ENCODE measurements at regions not wholly inside any gene's neighbourhood (a gene's known extent, or its start where the extent isn't known, plus 50 kb on each side); places are given as distances from the start of the nearest gene placed in this dataset.
A peak's percentile ranks its signal among the peaks of the same experiment; 100 is the strongest.

- peak; percentile 33 for DNase-seq
Observed at GRCh38 chr12:28884904-28885679, 264.0 kb upstream of the FAR2 start.

GRCh38 chr12:28885928-28886327, 263.1 kb upstream of the FAR2 start:
- DNase-seq, result no peak

- no peak for DNase-seq
Observed at GRCh38 chr12:28887461-28887990, 261.6 kb upstream of the FAR2 start.

GRCh38 chr12:28890664-28891063, 258.4 kb upstream of the FAR2 start:
- DNase-seq, result no peak

- no peak for DNase-seq
Observed at GRCh38 chr12:28891126-28891525, 258.0 kb upstream of the FAR2 start.

GRCh38 chr12:28893365-28893764, 255.7 kb upstream of the FAR2 start:
- DNase-seq, result peak; percentile 87

GRCh38 chr12:28893856-28894255, 255.2 kb upstream of the FAR2 start:
- DNase-seq, result peak; percentile 23

GRCh38 chr12:28896421-28896820, 252.7 kb upstream of the FAR2 start:
- DNase-seq, result no peak

- no peak for DNase-seq
Observed at GRCh38 chr12:28898038-28898437, 251.0 kb upstream of the FAR2 start.

GRCh38 chr12:28899951-28900350, 249.1 kb upstream of the FAR2 start:
- DNase-seq, result no peak

GRCh38 chr12:28905220-28905955, 243.7 kb upstream of the FAR2 start:
- DNase-seq, result no peak

GRCh38 chr12:28908646-28909045, 240.4 kb upstream of the FAR2 start:
- DNase-seq, result no peak

- DNase-seq, result no peak
Observed at GRCh38 chr12:28909291-28909690, 239.8 kb upstream of the FAR2 start.

- DNase-seq, result peak; percentile 60
Observed at GRCh38 chr12:28925719-28926376, 223.2 kb upstream of the FAR2 start.

GRCh38 chr12:28930704-28931103, 218.4 kb upstream of the FAR2 start:
- DNase-seq, result no peak

- DNase-seq, result no peak
Observed at GRCh38 chr12:28933176-28933575, 215.9 kb upstream of the FAR2 start.

GRCh38 chr12:28933864-28934527, 215.1 kb upstream of the FAR2 start:
- DNase-seq, result no peak

GRCh38 chr12:28936221-28936620, 212.9 kb upstream of the FAR2 start:
- no peak for DNase-seq

- DNase-seq, result no peak
Observed at GRCh38 chr12:28936711-28937110, 212.4 kb upstream of the FAR2 start.

GRCh38 chr12:28937196-28937595, 211.9 kb upstream of the FAR2 start:
- no peak for DNase-seq

- DNase-seq, result no peak
Observed at GRCh38 chr12:28938056-28938455, 211.0 kb upstream of the FAR2 start.

- no peak for DNase-seq
Observed at GRCh38 chr12:28938581-28939235, 210.4 kb upstream of the FAR2 start.
